SK-N-MC (cell line): ENCODE measurements at regions not wholly inside any gene's neighbourhood (a gene's known extent, or its start where the extent isn't known, plus 50 kb on each side); places are given as distances from the start of the nearest gene placed in this dataset.

ENCODE experiments used
- EZH2 ChIP-seq: fragments of 200-600 bp; sonication (generic); IDR thresholded peaks from one replicate; pipeline ENCODE4 v1.6.1; 2017; ENCODE audit warnings: antibody characterized with exemption
- FOXP2 ChIP-seq: optimal IDR thresholded peaks from 2 replicates; pipeline ENCODE3; 2011; ENCODE audit warnings: mild to moderate bottlenecking, moderate library complexity; ENCODE audit not compliant: insufficient read depth; ENCODE audit errors: extremely low read length, control extremely low read depth
- POLR2AphosphoS5 ChIP-seq: IDR thresholded peaks from 2 replicates; pipeline ENCODE4 v1.6.1; 2012; ENCODE audit warnings: mild to moderate bottlenecking, low read depth, low read length, borderline replicate concordance

DNA sequence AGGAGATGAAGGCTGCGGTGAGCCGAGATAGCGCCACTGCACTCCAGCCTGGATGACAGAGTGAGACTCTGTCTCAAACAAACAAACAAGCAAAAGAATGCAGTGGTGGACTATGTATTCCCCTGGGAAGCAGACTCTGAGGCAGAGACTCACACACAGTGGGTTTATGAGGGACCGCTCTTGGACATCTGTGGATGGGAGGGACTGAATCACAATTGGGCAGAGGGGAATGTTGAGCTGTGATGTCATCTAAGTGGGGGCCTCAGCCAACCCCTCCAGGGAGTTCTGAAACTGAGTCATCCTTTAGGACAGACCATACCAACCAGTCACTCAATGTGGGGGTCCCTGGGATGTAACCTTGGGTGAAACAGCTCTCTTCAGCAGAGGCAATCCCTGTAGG is 151.0 kb downstream of the SUDS3 start:
- TF ChIP-seq EZH2 (no peak), POLR2AphosphoS5 (no peak), FOXP2 (no peak)
